ENCODE measurements at regions not wholly inside any gene's neighbourhood (a gene's known extent, or its start where the extent isn't known, plus 50 kb on each side); places are given as distances from the start of the nearest gene placed in this dataset.

DNA sequence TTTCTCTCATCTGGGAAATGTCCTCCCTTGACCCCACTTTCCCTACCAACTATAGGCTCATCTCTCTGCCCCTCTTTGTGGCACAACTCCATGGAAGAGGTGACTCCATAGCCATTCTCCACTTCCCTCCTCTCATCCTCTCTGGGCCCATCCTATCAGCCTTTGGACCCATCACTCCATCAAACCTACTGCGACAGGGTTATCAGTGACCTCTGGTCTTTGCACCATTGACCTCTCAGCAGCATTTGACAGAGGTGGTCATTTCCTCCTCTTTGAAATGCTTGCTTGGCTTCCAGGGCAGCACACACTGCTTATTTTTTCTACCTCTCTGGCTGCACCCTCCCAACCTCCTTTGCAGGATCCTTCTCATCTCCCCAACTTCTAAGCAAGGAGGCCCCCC lies 113.1 kb upstream of the SLC25A36 start:
- Histone ChIP-seq H2AFZ (ENCODE audit: low read depth, low read length) (no peak overlapping the region), H3F3A (ENCODE audit: insufficient read depth, low read length, poor library complexity, severe bottlenecking) (no peaks in the 10 kb centered on the region), H3K4me2 (ENCODE audit: low read length) (no peak overlapping the region), H3K79me2 (replicated peaks; ENCODE audit: insufficient read depth, low read length) (no peaks in the 10 kb centered on the region), H4K20me1 (ENCODE audit: insufficient read depth) (no peaks in the 10 kb centered on the region), H3K27me3 (ENCODE audit: insufficient read depth, low read depth, low read length) (no peaks in the 10 kb centered on the region), H3K9ac (ENCODE audit: low read length) (no peak overlapping the region), H3K9me3 (ENCODE audit: low read length) (no peaks in the 10 kb centered on the region), H3K4me3 (ENCODE audit: low read length) (no peak overlapping the region), H3K9me2 (ENCODE audit: insufficient read depth, low read length) (no peaks in the 10 kb centered on the region), H3K36me3 (ENCODE audit: insufficient read depth, low read length) (no peaks in the 10 kb centered on the region), H3K27ac (ENCODE audit: low read length) (no peak overlapping the region)
- TF ChIP-seq POLR2AphosphoS5 (IDR thresholded peaks at IDR 0.05) (no peak), EP300 (conservative IDR thresholded peaks at IDR 0.05; ENCODE audit: poor library complexity, severe bottlenecking) (no peak), MXI1 (conservative IDR thresholded peaks at IDR 0.05; ENCODE audit: poor library complexity, severe bottlenecking) (no peak), SMC3 (conservative IDR thresholded peaks at IDR 0.05; ENCODE audit: poor library complexity) (no peak), EZH2 (IDR thresholded peaks at IDR 0.05; ENCODE audit: borderline replicate concordance, insufficient read depth, low read length, poor library complexity, severe bottlenecking) (no peak), RAD21 (conservative IDR thresholded peaks at IDR 0.05) (no peak), TAF1 (IDR thresholded peaks at IDR 0.05; ENCODE audit: low read depth) (no peak)
- TF ChIP-seq, protein P1, sequence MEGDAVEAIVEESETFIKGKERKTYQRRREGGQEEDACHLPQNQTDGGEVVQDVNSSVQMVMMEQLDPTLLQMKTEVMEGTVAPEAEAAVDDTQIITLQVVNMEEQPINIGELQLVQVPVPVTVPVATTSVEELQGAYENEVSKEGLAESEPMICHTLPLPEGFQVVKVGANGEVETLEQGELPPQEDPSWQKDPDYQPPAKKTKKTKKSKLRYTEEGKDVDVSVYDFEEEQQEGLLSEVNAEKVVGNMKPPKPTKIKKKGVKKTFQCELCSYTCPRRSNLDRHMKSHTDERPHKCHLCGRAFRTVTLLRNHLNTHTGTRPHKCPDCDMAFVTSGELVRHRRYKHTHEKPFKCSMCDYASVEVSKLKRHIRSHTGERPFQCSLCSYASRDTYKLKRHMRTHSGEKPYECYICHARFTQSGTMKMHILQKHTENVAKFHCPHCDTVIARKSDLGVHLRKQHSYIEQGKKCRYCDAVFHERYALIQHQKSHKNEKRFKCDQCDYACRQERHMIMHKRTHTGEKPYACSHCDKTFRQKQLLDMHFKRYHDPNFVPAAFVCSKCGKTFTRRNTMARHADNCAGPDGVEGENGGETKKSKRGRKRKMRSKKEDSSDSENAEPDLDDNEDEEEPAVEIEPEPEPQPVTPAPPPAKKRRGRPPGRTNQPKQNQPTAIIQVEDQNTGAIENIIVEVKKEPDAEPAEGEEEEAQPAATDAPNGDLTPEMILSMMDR (IDR thresholded peaks at IDR 0.05; ENCODE audit: poor library complexity, severe bottlenecking): no peak

DNA sequence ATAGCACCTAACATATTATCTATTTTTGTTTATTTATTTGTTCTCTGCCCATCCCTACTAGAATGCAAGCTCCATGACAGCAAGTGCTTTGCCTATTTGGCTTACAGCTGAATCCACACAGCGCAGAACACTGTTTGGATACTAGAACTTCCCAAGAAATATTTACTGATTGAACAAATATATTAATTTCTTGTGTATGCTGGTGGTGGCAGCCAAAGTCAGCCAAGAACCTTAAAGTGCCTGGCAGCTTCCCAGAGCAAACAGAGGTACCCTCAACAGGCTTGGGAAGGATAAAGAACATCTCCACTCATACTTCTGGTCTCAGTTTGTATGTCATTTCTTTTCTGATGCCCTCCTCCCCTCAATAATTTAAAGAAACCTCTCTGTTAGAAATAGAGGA lies 111.8 kb upstream of the SLC25A36 start:
- H3K4me2 ChIP-seq (ENCODE audit: low read length): no peak overlapping the region
- H2AFZ ChIP-seq (ENCODE audit: low read depth, low read length): no peak overlapping the region
- H3F3A ChIP-seq (ENCODE audit: insufficient read depth, low read length, poor library complexity, severe bottlenecking): no peaks in the 10 kb centered on the region
- H3K36me3 ChIP-seq (ENCODE audit: insufficient read depth, low read length): no peaks in the 10 kb centered on the region
- H3K9me3 ChIP-seq (ENCODE audit: low read length): no peaks in the 10 kb centered on the region
- no peaks in the 10 kb centered on the region for H3K79me2 ChIP-seq (replicated peaks; ENCODE audit: insufficient read depth, low read length)
- no peaks in the 10 kb centered on the region for H3K27me3 ChIP-seq (ENCODE audit: insufficient read depth, low read depth, low read length)
- no peak overlapping the region for H3K27ac ChIP-seq (ENCODE audit: low read length)
- H3K4me3 ChIP-seq (ENCODE audit: low read length): no peak overlapping the region
- H3K9ac ChIP-seq (ENCODE audit: low read length): no peak overlapping the region
- H4K20me1 ChIP-seq (ENCODE audit: insufficient read depth): no peaks in the 10 kb centered on the region
- no peaks in the 10 kb centered on the region for H3K9me2 ChIP-seq (ENCODE audit: insufficient read depth, low read length)
- TF ChIP-seq POLR2AphosphoS5 (IDR thresholded peaks at IDR 0.05): no peak
- TF ChIP-seq RAD21 (conservative IDR thresholded peaks at IDR 0.05): no peak
- no peak for TF ChIP-seq EZH2 (IDR thresholded peaks at IDR 0.05; ENCODE audit: borderline replicate concordance, insufficient read depth, low read length, poor library complexity, severe bottlenecking)
- TF ChIP-seq, protein P1 (IDR thresholded peaks at IDR 0.05; ENCODE audit: poor library complexity, severe bottlenecking): no peak
- no peak for TF ChIP-seq EP300 (conservative IDR thresholded peaks at IDR 0.05; ENCODE audit: poor library complexity, severe bottlenecking)
- no peak for TF ChIP-seq SMC3 (conservative IDR thresholded peaks at IDR 0.05; ENCODE audit: poor library complexity)
- TF ChIP-seq TAF1 (IDR thresholded peaks at IDR 0.05; ENCODE audit: low read depth): no peak
- TF ChIP-seq MXI1 (conservative IDR thresholded peaks at IDR 0.05; ENCODE audit: poor library complexity, severe bottlenecking): no peak
- TF ChIP-seq, protein P2, sequence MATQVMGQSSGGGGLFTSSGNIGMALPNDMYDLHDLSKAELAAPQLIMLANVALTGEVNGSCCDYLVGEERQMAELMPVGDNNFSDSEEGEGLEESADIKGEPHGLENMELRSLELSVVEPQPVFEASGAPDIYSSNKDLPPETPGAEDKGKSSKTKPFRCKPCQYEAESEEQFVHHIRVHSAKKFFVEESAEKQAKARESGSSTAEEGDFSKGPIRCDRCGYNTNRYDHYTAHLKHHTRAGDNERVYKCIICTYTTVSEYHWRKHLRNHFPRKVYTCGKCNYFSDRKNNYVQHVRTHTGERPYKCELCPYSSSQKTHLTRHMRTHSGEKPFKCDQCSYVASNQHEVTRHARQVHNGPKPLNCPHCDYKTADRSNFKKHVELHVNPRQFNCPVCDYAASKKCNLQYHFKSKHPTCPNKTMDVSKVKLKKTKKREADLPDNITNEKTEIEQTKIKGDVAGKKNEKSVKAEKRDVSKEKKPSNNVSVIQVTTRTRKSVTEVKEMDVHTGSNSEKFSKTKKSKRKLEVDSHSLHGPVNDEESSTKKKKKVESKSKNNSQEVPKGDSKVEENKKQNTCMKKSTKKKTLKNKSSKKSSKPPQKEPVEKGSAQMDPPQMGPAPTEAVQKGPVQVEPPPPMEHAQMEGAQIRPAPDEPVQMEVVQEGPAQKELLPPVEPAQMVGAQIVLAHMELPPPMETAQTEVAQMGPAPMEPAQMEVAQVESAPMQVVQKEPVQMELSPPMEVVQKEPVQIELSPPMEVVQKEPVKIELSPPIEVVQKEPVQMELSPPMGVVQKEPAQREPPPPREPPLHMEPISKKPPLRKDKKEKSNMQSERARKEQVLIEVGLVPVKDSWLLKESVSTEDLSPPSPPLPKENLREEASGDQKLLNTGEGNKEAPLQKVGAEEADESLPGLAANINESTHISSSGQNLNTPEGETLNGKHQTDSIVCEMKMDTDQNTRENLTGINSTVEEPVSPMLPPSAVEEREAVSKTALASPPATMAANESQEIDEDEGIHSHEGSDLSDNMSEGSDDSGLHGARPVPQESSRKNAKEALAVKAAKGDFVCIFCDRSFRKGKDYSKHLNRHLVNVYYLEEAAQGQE (IDR thresholded peaks at IDR 0.05; ENCODE audit: borderline replicate concordance): no peak
